Glomerular endothelial cell (primary cell): ENCODE measurements at regions not wholly inside any gene's neighbourhood (a gene's known extent, or its start where the extent isn't known, plus 50 kb on each side); places are given as distances from the start of the nearest gene placed in this dataset.
"Not testable (repeated sequence)": the region's sequence is repeated elsewhere in the genome, so short reads cannot be mapped to it uniquely, and the experiment has no call there.

Experiments used
- DNase-seq: peaks from one replicate; pipeline ENCODE4 v3.0.0-alpha.2; 2011; ENCODE audit warnings: low read depth, low spot score; ENCODE audit errors: extremely low read depth

DNA sequence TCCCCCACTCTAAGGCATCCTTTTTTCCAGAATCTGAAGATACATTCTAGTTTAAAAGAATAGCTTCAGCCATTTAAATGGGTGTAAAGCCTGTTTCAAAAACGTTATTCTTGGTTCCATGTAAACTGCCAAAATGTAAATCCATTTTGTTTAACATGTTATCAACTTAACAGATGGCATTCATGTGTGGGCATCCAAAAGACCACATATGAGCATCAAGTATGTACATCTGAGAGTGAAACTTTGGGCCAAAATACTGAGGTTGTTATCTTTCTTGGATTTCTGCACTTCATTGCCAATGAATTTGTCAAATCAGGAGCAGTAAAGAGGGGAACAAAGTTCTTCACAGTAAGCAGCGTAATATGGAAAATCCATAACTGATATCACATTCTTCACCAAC lies 395.4 kb downstream of the ZNF804A start:
- DNase-seq = no peak

DNA sequence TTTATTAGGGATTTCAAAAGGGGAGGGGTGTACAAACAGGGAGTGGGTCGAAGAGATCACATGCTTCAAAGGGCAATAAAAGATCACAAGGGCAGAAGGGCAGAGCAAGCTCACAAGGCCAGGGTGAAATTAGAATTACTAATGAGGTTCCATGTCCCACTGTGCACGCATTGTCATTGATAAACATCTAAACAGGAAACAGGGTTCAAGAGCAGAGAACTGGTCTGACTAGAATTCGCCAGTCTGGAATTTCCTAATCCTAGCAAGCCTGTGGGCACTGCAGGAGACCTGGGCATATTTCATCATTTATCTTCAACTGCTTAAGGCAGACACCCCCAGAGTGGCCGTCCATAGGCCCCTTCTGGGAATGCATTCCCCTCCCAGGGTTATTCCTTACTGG lies 408.2 kb downstream of the ZNF804A start:
- no peak for DNase-seq

DNA sequence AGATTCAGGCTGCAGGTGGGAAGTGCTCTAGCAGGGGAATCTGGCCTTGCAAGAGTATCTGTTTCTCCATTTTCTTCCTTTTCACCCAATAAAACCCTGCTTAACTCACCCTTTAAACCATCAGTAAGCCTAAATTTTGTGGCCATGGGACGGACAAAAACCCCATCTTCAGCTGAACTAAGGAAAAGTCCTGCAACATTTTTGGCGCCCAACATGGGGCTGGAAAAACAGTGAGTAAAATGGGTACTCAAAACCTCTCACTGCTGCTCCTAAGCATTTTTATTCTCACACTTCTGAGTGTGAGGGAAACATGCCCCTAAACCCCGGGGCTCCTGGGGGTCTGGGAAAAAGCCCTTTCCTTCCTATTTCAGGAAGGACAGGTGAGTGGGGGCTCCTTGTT lies 414.3 kb downstream of the ZNF804A start:
- DNase-seq = peak; percentile 9

DNA sequence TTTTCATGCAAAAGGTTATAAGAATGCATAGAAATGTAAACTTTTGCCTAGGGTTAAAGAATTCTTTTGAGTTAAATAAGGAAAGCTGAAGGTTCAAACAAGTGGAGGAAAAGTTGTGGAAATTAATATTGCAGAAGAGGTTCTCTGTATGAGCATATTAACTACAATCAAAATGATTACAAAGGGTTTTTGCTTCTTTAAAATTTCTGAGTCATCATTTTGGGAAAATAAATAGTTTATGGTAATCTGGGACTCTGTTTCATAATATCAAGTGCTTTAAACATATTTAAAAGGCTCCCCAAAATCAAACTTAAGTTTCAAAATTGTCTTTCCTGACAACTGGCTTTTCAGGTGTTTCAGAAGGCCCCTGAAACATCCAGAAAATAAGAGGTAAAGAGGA lies 415.7 kb downstream of the ZNF804A start:
- DNase-seq = no peak

DNA sequence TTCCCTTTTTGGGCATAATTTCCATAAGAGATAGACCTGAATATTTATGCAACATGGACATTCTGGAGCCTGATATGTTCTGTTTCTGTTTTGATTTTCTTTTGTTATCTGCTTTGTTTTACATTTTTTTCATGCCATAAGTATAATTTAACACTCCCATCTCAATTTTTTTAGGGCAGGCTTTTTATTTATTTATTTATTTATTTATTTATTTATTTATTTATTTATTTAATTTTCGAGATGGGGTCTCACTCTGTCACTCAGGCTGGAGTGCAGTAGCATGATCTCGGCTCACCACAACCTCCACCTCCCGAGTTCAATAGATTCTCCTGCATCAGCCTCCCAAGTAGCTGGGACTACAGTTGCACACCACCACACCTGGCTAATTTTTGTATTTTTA lies 427.6 kb downstream of the ZNF804A start:
- not testable (repeated sequence) for DNase-seq

DNA sequence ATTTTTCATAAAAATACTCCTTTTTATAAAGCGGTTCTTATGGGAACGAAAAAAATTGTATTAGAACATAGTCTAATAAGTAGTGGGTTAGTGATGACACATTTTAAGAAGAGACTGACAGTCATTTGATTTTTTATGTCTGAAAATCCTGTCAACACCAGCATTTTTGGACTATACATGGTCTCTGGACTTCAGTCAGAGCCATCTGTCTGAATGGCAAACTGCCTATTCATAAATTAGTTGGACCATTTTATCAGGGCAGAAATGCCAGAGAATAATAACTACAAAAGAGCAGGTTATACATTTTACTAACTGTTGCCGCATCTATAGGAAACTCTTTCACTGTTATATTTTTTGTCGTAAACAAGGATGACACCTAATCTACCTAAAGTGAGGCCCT lies 437.6 kb downstream of the ZNF804A start:
- DNase-seq = no peak

DNA sequence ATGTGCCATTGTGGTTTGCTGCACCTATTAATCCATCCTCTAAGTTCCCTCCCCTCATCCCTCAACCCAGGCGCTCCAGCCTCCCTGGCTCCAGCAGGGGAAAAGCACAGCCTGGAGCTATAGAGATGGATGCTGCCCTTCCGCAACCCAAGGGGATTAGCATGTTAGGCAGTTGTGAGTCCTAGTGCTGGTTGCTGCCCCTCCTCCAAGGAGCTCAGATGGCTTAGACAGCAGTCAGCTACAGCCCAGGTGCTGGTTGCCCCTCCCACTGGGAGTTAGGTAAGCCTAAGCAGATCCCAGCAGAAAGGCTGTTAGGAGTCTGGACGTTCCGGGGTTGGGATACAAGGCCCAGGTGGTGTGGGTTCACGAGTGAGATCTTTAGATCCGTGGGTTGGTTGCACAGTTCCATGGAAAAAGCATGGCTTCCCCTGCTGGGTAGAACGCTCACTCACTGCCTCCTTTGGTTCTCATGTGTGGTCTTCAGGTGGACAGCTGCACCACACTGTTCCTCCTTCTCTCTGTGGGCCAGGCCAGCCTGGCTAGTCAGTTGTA lies 446.1 kb downstream of the ZNF804A start:
- DNase-seq = no peak

DNA sequence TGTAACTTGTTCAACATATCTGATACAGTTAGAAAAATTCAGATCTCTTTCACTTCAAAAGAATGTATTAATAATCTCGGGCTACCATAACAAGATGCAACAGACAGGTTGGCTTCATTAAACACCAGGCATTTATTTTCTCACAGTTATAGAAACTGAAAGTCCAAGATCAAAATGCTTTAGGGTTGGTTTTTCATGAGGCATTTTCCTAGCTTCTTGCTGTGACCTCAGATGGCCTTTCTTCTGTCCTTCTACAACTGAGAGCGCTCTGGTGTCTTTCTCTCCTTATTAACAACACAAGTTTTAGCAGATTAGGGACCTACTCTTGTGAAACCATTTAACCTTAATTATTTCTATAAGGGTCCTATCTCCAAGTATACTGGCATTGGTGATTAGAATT lies 452.5 kb downstream of the ZNF804A start:
- no peak for DNase-seq

DNA sequence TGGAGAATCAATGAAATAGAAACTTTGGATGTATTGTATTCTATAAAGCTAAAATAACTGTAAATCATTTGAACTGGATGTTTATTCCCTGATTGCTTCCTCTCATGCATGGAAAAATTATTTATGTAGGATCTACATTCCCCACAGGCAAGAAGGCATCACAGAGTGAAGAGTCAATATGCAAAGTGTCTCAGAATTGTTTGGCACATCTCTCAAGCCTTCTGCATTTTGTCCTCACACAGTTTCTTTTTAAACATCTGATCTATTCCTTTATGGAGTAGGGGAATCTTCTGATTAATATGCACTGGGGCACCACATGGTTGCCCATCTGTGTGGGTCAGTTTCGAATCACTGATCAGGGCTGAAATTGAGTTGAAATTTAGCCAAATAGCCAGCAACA lies 465.4 kb downstream of the ZNF804A start:
- no peak for DNase-seq

DNA sequence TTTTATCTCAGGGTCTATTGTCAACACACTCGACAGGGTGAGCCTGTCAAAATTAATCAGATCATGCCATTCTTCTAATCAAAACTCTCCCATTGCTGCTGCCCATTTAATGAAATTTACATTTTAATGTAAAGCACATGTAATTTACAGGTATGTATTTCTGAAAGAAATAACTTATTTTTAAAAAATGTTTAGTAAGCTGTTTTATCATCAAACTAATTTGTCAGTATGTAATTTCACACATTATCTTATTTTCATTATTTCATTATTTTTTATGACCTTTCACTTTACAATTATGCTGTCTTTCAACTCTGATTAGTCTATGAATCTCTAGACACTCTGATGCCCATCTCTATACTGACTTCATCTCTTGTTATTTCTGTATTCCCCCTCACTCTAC lies 467.8 kb downstream of the ZNF804A start:
- no peak for DNase-seq

DNA sequence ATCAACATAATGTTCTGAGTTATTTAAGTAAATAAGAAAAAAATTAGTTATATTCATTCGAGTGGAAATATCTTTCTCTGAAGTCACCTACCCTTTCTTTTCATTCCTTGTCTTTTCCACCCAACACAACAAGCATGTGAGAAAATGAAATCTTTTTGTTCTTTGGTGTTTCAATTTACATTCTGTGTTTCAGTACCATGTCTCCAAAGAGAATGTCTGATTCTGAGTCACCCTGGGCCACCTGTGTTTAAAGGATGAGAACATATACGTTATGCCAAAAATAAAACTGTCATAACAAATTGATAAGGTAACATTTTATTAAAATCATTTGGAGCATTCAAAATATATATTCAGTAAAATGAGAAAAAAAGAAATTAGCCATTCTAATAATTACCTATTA lies 470.8 kb downstream of the ZNF804A start:
- no peak for DNase-seq

DNA sequence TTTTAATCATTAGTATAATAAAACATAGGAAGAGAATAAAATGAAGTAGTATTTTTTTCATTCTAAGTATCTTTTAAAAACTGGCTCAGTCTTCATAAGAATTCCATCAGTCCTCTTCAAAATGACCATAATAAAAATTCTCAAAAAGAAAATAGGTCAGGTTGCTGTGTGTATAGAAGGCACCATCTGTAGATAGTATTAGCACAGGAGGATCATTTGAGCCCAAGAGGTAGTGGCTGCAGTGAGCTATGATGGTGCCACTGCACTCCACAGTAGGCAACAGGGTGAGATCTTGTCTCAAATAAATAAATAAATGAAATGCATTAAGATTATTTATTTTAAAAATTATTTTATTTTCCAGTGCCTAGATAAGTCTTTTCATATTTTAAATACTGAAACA lies 475.8 kb downstream of the ZNF804A start:
- DNase-seq = no peak

DNA sequence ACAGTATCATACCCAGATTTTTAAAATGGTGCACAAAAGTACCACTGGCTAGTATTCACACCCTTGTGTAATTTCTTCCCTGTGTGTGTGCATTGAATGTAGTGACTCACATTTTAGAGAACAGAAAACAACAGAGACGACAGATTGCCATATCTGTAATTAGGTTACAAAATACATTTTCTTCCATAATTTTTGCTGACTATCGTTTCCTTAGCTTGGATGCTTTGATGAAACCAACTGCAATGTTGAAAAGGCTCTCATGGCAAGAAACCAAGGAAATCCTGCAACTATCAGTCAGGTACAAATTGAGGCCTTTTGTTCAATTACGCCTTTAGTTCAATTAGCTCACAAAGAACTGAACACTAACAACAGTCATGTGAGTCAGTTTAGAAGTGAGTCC lies 484.4 kb downstream of the ZNF804A start:
- DNase-seq = no peak

DNA sequence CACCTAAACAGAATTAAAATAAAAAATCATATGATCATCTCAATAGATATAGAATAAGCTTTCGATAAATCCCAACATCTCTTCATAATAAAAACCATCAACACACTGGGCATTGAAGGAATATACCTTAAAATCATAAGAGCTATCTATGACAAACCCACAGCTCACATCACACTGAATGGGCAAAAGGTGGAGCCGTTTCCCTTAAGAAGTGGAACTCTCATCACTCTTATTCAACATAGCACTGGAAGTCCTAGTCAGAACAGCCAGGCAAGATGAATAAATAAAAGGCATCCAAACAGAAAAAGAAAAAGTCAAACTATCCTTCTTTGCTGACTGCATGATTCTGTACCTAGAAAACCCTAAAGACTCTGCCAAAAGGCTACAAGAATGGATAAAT lies 510.3 kb downstream of the ZNF804A start:
- no peak for DNase-seq

DNA sequence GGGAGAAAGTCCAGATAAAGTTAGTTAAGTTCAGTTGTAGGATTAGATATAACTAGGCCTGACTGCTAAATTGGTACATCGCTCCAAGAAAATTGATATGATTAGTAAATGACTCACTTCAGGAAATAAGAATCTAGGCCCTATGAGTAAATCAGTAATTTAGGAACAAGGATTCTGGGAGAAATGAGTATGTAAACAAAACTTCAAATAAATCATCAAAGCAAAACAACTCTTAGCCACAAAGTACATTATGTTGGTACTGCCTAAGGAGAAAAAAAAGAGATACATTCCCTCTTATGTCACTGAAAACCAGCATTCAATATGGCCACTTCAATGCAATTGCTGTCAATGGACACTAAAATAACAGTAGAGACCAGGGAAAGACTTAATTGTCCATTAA lies 529.1 kb downstream of the ZNF804A start:
- DNase-seq = no peak

DNA sequence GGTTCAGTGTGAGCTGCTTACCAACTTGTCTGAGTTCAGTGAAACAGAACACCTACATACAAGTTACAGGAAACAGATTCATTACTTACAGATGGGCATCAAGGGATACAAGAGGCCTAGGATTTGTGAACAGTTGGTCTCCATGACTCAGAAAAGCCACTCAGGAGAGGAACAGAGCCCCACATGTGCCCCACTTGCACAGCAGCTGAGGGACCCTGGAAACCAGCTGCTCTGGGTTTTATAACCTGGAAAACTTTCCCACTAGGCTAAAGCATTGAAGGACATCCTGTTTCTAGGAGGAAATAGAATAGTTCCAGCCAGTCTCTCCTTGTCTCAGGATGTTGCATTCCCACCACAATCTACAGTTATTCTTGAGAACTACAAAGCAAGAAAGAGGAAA lies 530.0 kb downstream of the ZNF804A start:
- DNase-seq = no peak

DNA sequence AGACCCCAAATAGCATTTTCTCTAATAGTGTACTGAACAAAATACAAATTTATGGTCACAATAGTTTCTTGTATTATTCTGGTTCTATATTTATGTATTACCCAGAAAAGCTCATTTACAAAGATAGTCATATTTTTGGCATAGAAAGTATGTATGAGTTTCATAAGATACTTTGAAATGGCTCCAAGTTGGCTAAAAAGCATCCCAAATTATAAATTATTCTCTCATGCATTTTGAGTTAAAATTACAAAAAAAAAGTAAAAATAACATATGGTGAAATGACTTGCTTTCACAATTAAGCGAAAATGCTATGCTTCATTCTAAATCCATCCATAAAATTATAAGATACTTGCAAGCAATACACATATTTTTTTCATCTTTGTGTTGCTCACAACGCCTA lies 530.7 kb downstream of the ZNF804A start:
- no peak for DNase-seq

DNA sequence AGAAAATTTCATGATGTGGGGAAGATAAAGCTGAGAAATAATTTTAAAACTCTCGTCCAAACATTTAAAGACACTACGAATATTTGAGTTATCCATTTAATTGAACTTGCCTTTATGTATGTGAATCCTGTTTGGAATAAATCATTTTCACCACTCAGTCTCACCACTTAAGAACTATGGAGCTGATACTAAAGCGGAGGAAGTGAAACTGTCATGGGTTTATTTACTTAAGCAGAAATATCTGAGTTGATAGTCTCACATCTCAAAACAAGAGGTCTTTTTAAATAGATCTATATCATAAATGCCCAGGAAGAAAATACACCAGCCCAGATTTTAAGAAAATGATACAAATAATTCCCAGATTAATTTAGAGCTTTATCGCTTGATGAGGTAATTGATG lies 532.4 kb downstream of the ZNF804A start:
- no peak for DNase-seq

DNA sequence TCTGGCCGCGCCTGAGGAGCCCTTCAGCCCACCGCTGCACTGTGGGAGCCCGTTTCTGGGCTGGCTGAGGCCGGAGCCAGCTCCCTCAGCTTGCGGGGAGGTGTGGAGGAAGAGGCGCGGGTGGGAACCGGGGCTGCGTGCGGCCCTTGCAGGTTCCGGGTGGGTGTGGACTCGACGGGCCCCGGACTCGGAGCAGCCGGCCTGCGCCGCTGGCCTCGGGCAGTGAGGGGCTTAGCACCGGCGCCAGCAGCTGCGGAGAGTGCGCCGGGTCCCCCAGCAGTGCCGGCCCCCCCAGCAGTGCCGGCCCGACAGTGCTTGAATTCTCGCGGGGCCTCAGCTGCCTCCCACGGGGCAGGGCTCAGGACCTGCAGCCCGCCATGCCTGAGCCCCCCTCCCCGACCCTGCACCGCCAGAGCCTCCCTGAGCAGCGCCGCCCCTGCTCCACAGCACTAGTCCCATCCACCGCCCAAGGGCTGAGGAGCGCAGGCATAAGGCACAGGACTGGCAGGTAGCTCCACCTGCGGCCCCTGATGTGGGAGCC lies 534.2 kb downstream of the ZNF804A start:
- DNase-seq = no peak

DNA sequence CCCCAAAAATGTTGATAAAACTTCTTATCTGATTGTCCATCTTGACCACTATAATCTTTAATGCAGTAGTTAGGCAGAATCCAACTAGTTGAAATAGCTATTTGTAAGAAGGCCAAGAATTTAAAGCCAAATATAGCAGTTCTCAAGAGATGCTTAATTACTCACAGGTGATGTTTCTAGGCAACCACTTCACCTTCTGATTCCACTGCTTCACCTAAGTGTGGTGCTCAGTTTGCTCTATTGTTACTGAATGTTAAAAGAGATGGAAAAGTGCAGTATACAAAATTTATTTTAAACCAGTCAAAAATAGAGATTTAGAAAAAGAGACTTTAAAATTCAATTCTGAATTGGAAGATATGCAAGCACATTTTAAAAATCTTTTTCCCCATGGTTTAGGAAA lies 539.4 kb downstream of the ZNF804A start:
- no peak for DNase-seq

DNA sequence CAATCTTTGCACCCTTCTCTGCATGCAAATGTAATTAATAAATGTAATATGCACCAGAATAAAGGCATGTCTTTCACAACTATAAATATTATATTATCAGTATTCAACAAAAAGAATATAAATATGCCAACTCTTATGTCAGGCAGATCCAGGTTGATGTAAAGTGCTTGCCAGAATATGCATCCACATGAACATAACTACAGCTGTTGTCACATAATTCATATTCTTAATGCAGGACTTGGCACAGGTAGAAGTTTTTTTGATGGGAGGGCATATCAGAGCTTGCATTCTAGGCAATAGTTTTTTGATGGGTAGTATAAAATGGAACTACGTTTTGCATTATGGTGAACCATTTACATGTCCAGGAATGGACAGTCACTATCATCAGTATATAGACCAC lies 544.3 kb downstream of the ZNF804A start:
- DNase-seq = no peak

DNA sequence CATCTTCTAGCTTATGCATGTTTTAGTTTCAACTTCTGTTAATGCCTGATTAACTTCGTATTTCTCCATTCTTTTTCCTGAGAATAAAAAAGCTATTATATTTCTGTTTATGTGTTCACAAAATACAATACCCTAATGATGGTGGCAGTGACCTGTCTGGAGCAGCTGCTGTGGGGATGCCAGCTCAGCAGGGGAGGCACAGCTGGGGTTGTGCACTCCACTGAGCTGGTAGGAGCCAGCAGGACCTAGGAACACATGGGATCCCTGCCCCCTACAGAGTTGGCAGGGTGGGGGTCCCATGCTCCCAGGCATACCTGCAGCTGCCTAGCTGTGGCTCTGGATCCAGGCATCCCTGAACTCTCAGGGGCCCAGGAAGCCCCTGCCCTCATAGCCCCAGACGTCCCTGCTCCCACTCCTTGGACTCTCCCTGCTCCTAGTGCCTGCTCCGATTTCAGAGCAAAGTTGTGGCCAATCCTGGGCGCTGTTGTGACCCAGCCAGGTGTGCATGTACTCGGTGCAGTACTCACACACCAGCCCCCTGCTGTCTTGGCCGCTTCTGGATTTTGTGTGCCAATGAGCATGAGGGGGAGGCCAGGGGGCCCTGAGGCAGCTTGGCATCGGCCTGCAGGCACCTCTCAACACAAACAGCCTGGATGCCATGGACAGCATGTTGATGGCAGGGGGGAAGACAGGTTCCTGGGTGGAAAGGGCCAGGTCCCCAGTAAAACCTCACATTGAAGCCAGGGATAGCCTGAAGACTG lies 546.0 kb downstream of the ZNF804A start:
- no peak for DNase-seq
